A673 (cell line): ENCODE measurements at regions not wholly inside any gene's neighbourhood (a gene's known extent, or its start where the extent isn't known, plus 50 kb on each side); places are given as distances from the start of the nearest gene placed in this dataset.
A peak's percentile ranks its signal among the peaks of the same experiment; 100 is the strongest.

Experiments used
- BruUV-seq: library from RNA; stranded (reverse); fragments of 400-500 nt; replicated peaks from 2 replicates; lab custom pipeline; 2021; lab: Mats Ljungman, UMichigan
- CTCF ChIA-PET: fragments of 300-600 bp; sonication (Branson Sonifier 250); formaldehyde crosslinking; loops from one replicate; lab custom pipeline; 2022; ENCODE audit warnings: antibody characterized with exemption; lab: Charles Lee
- POLR2A ChIA-PET: fragments of 300-600 bp; sonication (Branson Sonifier 250); formaldehyde crosslinking; loops from one replicate; lab custom pipeline; 2022; ENCODE audit warnings: antibody characterized with exemption; ENCODE audit not compliant: low non-redundant PET; lab: Charles Lee
- DNase-seq: peaks from one replicate; pipeline ENCODE4 v3.0.0-alpha.2; 2015; ENCODE audit warnings: low spot score
- H3K27ac ChIP-seq: fragments of 200-600 bp; sonication (generic); 2 replicates; pipeline ENCODE4 v1.5.1; 2016; ENCODE audit warnings: mixed run types, low read depth, mild to moderate bottlenecking, mixed read lengths, antibody characterized with exemption, low read length; ENCODE audit not compliant: poor library complexity, severe bottlenecking
- H3K27me3 ChIP-seq: fragments of 200-600 bp; sonication (generic); replicated peaks from 2 replicates; pipeline ENCODE4 v1.6.1; 2017; ENCODE audit warnings: mixed run types, low read depth, mild to moderate bottlenecking, mixed read lengths, antibody characterized with exemption, low read length; ENCODE audit not compliant: insufficient read depth, poor library complexity
- H3K36me3 ChIP-seq: fragments of 200-600 bp; sonication (generic); 2 replicates; pipeline ENCODE4 v1.6.1; 2016; ENCODE audit warnings: mixed run types, mild to moderate bottlenecking, mixed read lengths, antibody characterized with exemption, low read length; ENCODE audit not compliant: insufficient read depth, poor library complexity, severe bottlenecking
- H3K4me1 ChIP-seq: fragments of 200-600 bp; sonication (generic); 2 replicates; pipeline ENCODE4 v1.6.1; 2017; ENCODE audit warnings: mixed run types, mild to moderate bottlenecking, mixed read lengths, antibody characterized with exemption, low read length; ENCODE audit not compliant: insufficient read depth, poor library complexity, severe bottlenecking
- H3K4me3 ChIP-seq: fragments of 200-600 bp; sonication (generic); 2 replicates; pipeline ENCODE4 v1.5.1; 2016; ENCODE audit warnings: low read depth, mixed run types, mild to moderate bottlenecking, mixed read lengths, low read length; ENCODE audit not compliant: poor library complexity, severe bottlenecking
- H3K9me3 ChIP-seq: fragments of 200-600 bp; sonication (generic); 2 replicates; pipeline ENCODE4 v1.6.1; 2016; ENCODE audit warnings: mixed run types, low read depth, mild to moderate bottlenecking, mixed read lengths, antibody characterized with exemption, low read length; ENCODE audit not compliant: poor library complexity, severe bottlenecking
- EZH2 ChIP-seq: fragments of 200-600 bp; sonication (generic); IDR thresholded peaks from 2 replicates; pipeline ENCODE4 v1.6.1; 2017; ENCODE audit warnings: borderline replicate concordance, low read depth, mild to moderate bottlenecking, mixed read lengths, antibody characterized with exemption, low read length; ENCODE audit not compliant: poor library complexity, severe bottlenecking
- intact Hi-C: fragments of 100-400 bp; cut with micrococcal nuclease; formaldehyde crosslinking; loops from one replicate; pipeline ENCODE4 v1.10.0; 2022; ENCODE audit not compliant: unreplicated experiment
- TF ChIP-seq, protein P1 (sequence below): fragments of 300-800, 200-600 bp; sonication (generic); conservative IDR thresholded peaks from 2 replicates; pipeline ENCODE4 v1.5.1; 2017; ENCODE audit warnings: low read depth, mild to moderate bottlenecking, antibody characterized with exemption, low read length, moderate library complexity, mixed read lengths

DNA sequence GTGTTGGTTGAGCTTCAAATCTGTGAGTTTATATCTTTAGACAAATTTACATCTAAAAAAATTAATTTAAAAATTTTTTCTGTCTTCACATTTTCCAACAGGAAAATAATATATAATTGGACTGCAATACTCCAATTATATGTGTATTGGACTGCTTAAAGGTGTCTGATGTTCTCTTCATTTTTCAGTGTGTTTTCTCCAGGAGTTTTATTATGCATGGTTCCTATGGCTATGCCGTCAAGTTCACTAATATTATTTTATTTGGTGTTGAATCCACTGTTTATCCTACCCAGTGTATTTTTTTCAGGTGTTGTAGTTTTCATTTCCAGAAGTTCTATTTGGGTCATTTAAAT is 62.1 kb upstream of the CTLA4 start:
- CTCF ChIA-PET, result no interaction called here
- H3K4me3 ChIP-seq, result no peak overlapping the region
- H3K27ac ChIP-seq, result no peak overlapping the region
- no peaks in the 10 kb centered on the region for H3K27me3 ChIP-seq
- no peak for DNase-seq
- TF ChIP-seq, protein P1, sequence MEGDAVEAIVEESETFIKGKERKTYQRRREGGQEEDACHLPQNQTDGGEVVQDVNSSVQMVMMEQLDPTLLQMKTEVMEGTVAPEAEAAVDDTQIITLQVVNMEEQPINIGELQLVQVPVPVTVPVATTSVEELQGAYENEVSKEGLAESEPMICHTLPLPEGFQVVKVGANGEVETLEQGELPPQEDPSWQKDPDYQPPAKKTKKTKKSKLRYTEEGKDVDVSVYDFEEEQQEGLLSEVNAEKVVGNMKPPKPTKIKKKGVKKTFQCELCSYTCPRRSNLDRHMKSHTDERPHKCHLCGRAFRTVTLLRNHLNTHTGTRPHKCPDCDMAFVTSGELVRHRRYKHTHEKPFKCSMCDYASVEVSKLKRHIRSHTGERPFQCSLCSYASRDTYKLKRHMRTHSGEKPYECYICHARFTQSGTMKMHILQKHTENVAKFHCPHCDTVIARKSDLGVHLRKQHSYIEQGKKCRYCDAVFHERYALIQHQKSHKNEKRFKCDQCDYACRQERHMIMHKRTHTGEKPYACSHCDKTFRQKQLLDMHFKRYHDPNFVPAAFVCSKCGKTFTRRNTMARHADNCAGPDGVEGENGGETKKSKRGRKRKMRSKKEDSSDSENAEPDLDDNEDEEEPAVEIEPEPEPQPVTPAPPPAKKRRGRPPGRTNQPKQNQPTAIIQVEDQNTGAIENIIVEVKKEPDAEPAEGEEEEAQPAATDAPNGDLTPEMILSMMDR, result no peak
- TF ChIP-seq EZH2, result no peak
- POLR2A ChIA-PET, result no interaction called here
- peaks cover 16% of the 10 kb centered on the region for H3K4me1 ChIP-seq
- H3K36me3 ChIP-seq, result no peaks in the 10 kb centered on the region
- BruUV-seq, result no TSS peak
- no peaks in the 10 kb centered on the region for H3K9me3 ChIP-seq
- intact Hi-C loops, result no loop called here

DNA sequence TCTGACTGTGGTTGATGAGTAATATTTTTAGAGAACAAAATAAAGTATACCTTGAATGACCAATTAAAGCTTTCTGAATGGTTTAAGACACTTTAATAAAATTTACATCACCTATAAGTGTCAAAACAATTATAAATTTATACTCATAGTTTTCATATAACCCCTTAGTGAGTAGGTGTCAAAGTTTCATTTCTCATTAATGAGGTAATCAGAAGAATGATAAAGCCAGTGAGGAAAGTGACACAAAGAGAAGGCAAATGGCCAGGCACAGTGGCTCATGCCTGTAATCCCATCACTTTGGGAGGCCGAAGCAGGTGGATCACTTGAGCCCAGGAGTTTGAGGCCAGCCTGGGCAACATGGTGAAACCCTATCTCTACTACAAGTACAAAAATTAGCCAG is 60.8 kb upstream of the CTLA4 start:
- no peak overlapping the region for H3K4me3 ChIP-seq
- intact Hi-C loops, result no loop called here
- no TSS peak for BruUV-seq
- no peak for DNase-seq
- H3K27me3 ChIP-seq, result no peaks in the 10 kb centered on the region
- peaks cover 16% of the 10 kb centered on the region for H3K4me1 ChIP-seq
- TF ChIP-seq EZH2, result no peak
- TF ChIP-seq, protein P1, result no peak
- ChIA-PET POLR2A (no interaction called here), CTCF (no interaction called here)
- H3K27ac ChIP-seq, result no peak overlapping the region
- H3K36me3 ChIP-seq, result no peaks in the 10 kb centered on the region
- H3K9me3 ChIP-seq, result no peaks in the 10 kb centered on the region

DNA sequence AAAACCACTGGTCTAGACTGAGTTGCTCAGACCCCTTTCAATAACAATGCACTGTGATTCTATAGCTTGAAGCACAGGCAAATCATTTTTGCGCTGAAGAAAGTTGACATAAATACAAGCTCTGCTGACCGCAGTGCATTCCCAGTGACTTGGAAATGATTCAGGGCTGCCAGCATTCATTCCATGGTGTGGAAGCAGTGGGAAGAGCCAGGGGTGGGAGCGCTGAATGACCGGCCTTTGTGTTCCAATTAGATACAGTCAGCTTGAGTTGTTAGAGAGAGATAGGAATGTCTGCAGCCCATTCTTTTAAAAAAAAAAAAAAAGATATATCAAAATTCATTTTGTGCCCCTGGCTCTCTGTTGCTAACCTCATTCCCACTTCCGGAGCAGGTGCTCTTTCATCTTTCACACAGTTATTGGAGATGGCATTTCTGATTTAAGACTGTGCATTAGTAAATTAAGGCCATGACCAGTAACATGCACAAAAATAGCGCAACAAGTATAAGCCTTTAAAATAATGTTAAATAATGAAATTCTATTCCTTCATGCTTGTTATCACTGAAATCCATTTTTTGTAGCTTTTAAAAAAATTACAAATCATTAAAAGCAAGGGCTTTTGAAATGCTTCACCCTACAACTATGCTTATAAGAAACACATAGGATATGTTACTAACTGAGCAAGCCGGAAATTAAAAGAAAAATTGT is 59.4 kb upstream of the CTLA4 start:
- TF ChIP-seq EZH2, result no peak
- TF ChIP-seq, protein P1, result no peak
- no TSS peak for BruUV-seq
- H3K27me3 ChIP-seq, result no peaks in the 10 kb centered on the region
- intact Hi-C loops, result no loop called here
- H3K4me3 ChIP-seq, result no peak overlapping the region
- POLR2A ChIA-PET, result no interaction called here
- H3K27ac ChIP-seq, result no peak overlapping the region
- H3K4me1 ChIP-seq, result peaks cover 16% of the 10 kb centered on the region
- CTCF ChIA-PET, result interaction anchor here (0.6 kb wide), 1 partner anchor 1220 kb away, joined by 4 read pairs; no protein-coding TSS in a partner anchor
- H3K36me3 ChIP-seq, result no peaks in the 10 kb centered on the region
- DNase-seq, result peak; percentile 69
- H3K9me3 ChIP-seq, result no peaks in the 10 kb centered on the region
